HG02840 (cell line): ENCODE measurements at regions not wholly inside any gene's neighbourhood (a gene's known extent, or its start where the extent isn't known, plus 50 kb on each side); places are given as distances from the start of the nearest gene placed in this dataset.
"Not testable (repeated sequence)": the region's sequence is repeated elsewhere in the genome, so short reads cannot be mapped to it uniquely, and the experiment has no call there.

Source experiments
- ATAC-seq: cut with Tn5 transposase; IDR thresholded peaks from one replicate; pipeline ENCODE4 v1.9.1; 2021; ENCODE audit warnings: mild to moderate bottlenecking, moderate library complexity, moderate number of reproducible peaks; ENCODE audit not compliant: unreplicated experiment, low FRiP score

DNA sequence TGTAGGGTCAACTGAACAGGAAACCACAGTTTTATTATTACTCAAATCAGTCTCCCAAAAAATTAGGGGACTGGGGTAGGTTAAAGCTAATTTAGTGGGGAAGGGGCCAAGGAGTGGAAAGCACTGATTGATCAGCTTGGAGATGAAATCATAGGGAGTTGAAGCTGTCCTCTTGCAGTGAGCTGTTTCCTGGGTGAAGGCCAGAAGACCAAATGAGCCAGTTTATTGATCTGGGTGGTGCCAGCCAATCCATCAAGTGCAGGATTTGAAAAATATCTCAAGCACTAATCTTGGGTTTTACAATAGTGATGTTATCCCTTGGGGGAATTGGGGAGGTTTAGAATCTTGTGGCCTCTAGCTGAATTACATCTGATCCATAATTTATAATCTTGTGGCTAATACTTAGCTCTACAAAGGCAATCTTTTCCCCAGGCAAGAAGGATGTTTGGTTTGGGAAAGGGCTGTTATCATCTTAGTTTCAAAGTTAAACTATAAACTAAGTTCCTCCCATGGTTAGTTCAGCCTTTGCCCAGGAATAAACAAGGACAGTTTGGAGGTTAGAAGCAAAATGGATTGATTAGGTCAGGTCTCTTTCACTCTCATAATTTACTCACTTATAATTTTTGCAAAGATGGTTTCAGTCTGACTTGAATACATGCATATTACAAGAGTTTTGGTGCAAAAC is 773.5 kb downstream of the XPNPEP1 start:
- ATAC-seq: no peak

DNA sequence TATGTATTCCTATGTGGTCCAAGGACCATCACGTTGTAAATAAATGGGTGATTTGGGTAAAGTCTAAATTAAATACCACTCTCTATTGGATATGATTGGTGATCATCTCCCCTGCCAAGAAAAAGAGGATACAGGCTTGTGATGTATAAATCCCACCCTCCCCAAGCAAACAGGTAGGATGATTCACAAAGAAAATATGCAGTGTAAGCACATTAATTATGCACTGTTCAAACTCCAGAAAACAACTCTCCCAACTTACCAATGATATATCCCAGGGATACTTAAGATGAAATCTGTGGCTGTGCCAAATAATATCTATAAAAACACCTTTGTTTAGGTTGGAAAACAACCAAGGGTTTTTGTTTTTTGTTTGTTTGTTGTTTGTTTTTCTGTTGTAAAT is 795.9 kb downstream of the XPNPEP1 start:
- ATAC-seq: no peak

DNA sequence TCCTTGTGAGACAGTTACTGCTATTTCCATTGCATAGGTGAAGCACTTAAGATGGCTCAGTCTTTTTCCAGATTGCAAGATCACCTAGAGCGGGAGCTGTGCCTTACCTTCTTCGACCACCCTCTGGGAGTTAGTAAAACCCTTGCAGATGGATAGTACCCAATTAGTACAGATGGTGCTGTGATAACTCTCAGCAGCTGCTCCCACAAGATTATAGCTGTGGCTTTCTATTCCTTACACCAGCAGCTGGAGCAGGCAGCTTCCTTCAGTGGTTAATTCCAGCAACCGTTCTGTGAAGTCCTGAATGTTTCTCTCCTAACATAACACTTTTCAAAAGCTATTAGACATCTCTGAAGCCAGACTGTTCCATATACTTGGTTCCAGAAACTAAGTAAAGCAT is 796.8 kb downstream of the XPNPEP1 start:
- ATAC-seq: no peak

DNA sequence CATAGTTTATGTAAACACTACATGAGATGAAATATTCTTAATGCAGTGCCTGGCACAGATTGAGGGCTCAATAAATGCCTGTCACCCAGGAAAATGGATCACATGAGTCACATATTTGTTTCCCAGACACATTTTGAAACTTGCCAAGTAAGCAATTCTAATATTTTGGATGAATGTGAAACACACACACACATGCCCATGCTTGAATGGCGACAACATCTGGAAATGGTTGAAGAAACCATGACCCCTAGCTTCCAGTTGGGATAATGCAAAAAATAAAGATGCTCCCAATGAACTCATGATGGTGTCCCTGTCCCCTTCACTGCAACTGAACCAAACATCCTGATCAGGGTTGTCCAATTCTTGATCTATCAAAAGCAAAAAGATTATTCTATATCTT is 797.3 kb downstream of the XPNPEP1 start:
- ATAC-seq: no peak

DNA sequence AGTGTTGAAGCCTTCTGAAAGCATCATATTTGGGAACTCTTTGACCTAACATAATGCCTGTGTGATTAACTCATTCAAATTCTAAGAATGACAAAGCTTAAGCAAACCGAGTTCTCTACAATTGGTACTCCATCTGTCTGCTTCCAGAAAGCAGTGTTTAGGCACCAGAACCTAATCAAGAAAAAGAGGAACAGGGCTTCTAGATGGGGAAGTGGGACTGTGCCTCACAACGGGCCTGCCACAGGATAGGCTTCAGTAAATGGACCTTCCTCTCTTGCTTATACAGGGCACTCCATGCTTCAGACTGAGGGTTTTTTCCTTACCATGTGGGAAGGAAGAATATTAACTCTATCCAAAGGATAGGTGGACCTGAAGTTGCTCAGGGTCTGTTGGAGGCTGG is 808.1 kb downstream of the XPNPEP1 start:
- no peak for ATAC-seq

DNA sequence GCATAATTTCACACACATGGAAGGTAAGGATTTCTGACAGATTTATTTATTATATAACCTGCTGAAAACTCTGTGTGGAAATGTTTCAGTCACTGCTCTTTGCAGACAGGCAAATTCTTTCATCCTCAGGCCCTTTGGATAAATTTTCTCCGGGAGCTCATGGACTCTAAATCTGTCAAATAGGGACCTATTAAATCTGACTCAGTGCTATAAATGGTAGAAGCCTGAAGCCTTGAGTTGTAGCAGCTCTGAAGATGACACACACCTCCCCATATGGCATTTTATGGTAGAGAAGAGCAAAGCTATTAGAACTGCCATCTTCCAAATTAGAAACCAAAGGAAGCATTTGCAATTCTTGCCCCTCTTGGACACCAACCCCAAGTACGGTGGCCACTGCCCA is 808.7 kb downstream of the XPNPEP1 start:
- ATAC-seq: no peak

DNA sequence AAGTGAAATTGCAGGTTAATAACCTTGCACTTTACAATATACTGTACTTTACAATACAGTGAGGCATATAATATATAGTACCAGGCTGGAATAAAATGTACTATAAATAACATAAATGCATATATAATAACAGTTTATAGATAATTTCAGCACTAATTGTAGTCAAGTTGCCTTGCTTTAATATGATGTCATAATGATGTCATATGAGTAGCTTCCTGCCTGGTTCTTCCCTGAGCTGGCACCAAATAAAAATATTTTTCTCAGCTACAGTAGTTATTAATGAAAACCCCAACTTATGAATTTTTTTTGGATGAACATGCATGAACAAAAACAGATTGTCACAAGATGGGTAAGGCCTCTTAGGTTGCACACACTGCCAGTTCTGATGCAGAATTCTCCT is 816.7 kb downstream of the XPNPEP1 start:
- no peak for ATAC-seq

DNA sequence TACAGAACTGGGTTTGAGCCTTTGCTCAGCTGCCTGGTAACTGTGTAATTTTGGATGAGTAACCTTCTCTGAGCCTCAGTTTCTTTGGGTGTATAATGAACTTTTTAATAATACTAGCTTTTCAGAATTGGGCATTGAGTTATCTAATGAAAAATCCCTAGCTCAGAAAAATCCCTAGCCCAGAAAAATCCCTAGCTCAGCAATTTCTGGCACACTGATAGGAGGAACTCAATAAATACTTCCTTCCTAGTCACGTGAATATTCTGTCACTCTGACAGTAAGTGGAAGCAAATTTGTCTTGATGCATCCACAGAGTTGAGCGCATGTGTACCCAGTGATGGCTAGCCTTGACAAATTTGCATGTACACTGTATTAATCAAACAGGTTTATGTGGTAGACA is 817.6 kb downstream of the XPNPEP1 start:
- no peak for ATAC-seq

DNA sequence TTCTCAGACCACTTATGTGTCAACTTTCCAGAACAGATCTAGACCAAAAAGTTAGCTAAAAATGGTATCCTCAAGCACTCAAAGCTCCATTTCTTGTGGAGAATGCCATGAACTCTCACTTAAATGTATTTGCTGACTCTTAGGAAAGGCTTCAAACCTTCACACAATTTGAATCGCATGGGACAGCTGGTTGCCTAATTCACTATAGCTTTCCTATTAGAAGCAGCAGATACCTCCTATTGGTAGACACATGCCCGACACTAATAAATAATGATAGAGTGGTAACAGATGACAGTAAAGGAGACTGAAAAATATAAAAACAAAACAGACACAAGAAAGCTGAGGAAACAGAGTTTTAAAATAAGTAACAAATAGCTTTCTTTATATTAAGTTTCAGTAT is 818.5 kb downstream of the XPNPEP1 start:
- ATAC-seq: no peak

DNA sequence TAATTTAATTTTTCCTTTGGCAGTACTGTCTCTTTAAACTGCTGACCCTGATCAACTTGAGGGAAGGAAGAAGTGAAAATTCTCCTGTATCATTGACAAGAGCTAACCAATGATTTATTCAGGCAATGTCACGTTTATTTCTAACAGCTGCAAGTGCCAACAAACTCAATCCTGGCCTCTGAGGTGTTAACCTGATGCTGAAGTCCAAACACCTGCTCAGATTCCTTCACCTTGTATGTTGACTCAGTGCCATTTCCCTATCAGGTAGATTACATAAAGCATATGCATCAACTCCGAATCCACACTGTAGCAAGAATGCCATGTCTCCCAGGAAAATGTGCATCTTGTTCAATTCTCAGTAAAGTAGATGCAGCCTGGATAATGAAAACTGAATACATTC is 820.0 kb downstream of the XPNPEP1 start:
- no peak for ATAC-seq

DNA sequence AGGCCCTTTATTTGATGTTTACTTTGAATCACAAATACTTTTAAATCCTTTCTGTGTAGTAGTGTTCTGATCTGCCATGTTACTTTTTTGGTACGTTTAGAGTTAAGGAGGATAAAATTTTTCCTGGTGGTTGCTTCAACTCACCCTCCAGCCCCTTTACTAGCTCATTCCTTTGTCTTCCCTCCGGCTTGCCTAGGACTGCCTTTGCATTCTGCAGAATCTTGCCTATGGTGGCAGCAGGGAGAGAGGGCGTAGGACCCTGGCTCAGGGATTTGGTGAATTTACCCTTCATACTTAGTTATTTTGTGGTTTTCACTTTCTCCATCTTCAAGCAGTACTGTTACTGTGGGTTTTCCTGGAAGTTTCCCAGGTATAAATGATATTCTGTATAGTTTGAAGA is 833.5 kb downstream of the XPNPEP1 start:
- ATAC-seq: no peak

DNA sequence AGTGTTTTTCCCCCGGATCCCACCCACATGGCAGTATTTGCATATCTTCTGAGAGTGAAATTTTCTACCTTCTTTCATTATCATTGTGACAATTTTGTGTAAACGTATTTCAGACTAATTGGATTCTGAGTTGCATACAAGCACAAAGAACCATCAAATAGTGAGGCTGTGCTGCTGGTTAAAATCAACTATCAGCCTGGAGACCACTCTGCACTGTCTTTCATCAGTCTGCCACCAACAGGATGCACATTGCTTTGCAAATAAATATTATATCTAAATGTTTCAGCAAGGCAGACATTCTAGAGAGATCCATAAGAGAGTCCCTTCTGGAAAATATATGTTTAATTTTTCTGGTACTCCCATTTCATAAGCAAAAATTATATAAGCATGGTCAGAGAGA is 851.8 kb downstream of the XPNPEP1 start:
- no peak for ATAC-seq

DNA sequence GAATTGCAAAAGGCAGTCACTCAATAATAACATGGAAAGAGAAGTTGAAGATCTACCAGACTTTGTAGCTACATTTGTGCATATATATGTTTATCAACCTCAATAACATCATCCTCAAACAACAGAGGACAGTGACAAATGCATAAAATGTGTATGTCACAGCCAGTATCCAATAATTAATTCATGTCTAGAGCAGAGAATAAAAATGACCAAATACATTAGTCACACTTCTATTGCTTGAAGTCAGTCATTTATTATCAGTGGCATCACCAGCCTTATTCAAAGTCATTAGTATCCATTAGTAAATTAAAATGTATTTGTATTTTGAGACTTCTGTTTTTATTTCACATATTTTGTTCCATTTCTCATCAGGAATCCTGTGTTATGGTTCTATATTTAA is 852.8 kb downstream of the XPNPEP1 start:
- no peak for ATAC-seq

DNA sequence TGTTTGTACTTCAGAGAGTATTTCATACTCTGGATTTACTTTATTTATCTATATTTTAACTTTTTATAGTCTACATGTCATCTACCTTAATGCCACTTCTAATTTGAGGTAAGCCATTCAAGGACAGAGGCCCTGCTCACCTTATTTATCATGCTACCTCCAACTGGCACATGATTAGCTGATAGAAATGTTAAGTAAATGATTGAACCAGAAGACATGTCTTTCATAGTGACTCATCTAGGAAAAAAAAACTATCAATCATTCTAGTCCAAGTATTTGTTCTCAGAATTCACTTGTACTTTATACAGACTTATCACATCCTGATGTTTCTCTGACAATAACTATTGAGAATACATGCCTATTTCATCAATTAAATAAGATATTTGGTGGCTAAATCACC is 856.3 kb downstream of the XPNPEP1 start:
- no peak for ATAC-seq

DNA sequence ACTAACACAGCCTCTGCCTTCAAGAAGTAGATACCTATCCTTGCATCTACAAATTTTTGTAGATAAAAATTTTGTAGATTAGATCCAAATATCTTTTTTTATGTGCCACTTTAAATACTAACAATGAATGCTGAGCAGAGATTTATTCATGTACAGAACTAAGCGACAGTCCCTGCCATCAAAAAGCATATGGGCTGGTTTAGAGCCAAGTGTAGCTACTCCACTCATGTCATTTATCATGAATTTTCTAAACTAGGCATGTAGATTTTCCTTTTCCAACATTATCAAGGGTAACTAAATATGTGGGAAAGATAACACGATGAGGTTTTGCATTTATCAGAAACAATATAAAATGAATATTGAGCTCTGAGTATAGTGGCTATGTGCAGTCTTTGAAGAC is 857.5 kb downstream of the XPNPEP1 start:
- ATAC-seq: no peak

DNA sequence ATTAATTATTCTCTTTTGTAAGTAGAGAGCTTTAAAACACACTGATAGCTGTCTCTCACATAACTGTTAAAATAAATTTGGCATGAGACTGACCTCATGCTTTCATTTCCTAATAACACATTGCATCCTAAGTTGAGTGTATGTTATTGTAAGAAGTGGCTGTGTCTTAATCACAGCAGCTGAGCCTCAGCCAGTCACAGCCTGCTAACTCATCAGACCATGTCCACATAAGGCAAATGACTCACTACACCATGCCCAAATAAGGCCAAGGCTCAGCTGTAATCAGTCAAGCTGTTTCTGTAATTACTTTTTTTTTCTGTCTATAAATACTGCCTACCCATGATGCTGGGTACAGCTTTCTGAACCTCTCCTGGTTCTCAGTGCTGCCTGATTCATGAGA is 860.9 kb downstream of the XPNPEP1 start:
- ATAC-seq: no peak

DNA sequence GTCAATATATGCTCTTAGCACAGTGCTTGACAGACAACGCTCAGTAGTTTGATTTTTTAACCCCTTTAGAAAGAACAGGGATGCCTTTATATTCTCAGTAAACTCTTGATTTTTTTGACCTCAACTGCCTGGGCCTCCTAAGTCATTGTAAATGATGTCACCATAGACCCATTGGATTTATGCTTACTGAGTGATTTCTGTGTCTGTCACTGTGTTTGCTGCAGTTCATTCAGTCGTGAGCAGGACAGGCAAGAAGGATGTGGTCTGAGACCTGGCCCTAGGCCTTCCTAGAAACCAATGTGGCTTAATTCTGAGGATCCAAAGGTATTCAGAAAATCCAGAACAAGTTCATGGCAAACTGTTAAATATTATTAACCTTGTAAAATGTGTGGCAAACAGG is 868.1 kb downstream of the XPNPEP1 start:
- ATAC-seq: no peak

DNA sequence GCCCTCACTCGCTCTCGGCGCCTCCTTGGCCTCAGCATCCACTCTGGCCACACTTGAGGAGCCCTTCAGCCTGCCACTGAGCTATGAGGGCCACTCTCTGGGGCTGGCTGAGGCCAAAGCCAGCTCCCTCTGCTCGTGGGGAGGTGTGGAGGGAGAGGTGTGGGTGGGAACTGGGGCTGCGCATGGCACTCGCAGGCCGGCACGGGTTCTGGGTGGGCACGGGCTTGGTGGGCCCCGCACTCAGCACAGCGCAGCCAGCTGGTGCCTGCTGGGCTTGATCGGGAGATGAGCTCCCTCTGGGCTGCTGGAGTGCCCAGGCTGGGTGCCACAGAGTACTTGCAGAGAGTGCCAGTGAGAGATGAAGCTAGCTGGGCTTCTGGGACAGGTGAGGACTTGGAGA is 875.5 kb downstream of the XPNPEP1 start:
- ATAC-seq: no peak

DNA sequence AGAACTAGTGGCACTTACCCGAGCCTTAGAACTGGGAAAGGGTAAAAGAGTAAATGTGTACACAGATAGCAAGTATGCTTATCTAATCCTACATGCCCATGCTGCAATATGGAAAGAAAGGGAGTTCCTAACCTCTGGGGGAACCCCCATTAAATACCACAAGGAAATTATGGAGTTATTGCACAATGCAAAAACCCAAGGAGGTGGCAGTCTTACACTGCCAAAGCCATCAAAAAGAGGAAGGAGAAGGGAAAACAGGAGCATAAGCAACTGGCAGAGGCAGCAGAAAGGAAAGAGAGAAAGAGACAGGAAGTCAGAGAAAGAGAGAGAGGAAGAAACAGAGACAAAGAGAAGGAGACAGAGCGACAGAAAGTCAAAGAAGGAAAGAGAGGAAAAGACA is 876.9 kb downstream of the XPNPEP1 start:
- ATAC-seq: not testable (repeated sequence)

DNA sequence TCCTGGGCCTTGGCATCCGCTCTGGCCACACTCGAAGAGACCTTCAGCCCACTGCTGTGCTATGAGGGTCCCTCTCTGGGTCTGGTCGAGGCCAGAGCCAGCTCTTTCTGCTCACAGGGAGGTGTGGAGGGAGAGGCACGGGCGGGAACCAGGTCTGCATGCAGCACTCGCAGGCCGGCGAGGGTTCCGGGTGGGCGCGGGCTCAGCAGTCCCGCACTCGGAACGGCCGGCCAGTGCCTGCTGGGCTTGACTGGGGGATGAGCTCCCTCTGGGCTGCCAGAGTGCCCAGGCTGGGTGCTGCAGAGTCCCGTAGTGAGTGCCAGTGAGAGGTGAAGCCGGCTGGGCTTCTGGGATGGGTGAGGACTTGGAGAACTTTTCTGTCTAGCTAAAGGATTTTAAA is 882.7 kb downstream of the XPNPEP1 start:
- ATAC-seq: no peak

DNA sequence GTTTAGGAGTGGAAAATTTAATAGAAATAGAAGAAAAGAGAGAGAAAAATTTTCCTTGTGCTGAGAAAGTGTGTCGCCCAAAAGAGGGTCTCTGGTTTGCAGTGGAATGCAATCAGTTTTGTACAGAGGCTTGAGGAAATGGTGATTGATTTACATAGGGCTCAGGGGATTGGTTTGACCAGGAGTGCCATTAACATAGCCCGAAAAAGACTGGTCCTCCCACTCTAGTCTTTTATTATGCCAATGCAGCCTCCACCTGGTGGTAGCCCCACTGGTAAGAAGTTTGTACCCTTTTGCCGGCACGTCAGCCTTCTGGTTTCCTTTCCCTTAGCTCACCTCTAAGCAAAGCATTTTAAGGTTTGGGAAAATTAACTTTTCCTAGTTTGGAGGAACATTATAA is 885.3 kb downstream of the XPNPEP1 start:
- no peak for ATAC-seq

DNA sequence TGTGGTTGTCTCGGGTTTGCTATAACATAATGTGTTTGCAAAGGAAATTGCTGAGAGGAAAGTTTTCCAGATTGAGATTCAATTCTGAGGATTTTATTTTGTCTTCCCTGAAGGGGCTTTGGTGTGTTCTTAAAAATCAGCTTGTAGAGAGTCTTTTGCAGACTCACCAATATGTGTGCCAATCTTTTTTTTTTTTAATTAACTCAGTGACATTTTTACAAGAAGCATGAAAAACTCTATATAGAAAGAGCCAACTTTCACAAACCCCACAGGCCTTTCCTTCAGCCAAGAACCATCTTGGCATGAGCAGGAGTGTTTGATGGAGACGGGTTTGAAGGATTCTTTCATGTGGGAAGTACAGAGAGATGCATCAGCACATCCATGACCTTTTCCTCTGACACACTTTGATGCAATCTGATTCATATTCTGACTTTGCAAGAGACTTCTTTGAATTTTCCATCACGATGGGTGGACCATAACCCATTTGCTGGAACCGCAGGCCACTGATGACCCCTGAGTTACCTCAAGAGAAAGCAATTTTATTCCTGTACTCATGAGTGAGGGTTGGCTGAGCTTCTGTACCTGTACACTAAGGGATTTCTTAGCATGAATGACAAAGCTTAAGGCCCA is 892.6 kb downstream of the XPNPEP1 start:
- no peak for ATAC-seq

DNA sequence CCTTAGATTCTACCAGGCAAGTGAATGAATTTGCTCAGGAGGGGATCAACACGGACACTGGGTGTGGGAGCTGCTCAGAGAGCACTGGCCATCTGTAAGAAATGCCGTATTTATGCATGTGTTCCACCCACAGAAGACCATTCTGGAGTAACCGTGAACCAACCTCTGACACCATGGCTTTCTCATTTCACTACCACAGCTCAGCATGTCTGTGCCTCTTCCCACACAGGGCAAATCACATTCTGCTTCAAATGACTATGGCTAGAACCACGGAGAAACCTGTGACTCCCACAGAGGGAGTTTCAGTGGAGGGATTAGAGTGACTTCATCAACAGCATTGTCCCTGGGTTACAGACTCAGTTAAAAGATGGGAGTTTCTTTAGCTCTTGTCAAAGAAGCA is 893.4 kb downstream of the XPNPEP1 start:
- ATAC-seq: no peak
